Effector memory CD8-positive, alpha-beta T cell (primary cell): ENCODE measurements at regions not wholly inside any gene's neighbourhood (a gene's known extent, or its start where the extent isn't known, plus 50 kb on each side); places are given as distances from the start of the nearest gene placed in this dataset.
"Not testable (repeated sequence)": the region's sequence is repeated elsewhere in the genome, so short reads cannot be mapped to it uniquely, and the experiment has no call there.

ENCODE experiments used
- ATAC-seq: fragments of 150-1000 bp; cut with Tn5 transposase; replicated peaks from 2 replicates; pipeline ENCODE4 v1.10.0; 2021; ENCODE audit warnings: mild to moderate bottlenecking, moderate library complexity
- DNase-seq, 3 experiments: peaks; one replicate each; pipeline ENCODE4 v3.0.0; 2021
- H3K27ac Mint-ChIP-seq, 2 donors: one replicate each; pipeline ENCODE4 v1.8.0; 2022; ENCODE audit warnings: mild to moderate bottlenecking in 2 of 2, mixed read lengths in 2 of 2, moderate library complexity in 2 of 2
- H3K27me3 Mint-ChIP-seq, 2 donors: one replicate each; pipeline ENCODE4 v1.8.0; 2022; ENCODE audit warnings: mixed read lengths in 2 of 2
- H3K36me3 Mint-ChIP-seq: one replicate; pipeline ENCODE4 v1.8.0; 2022; ENCODE audit warnings: mild to moderate bottlenecking, moderate library complexity, mixed read lengths; ENCODE audit not compliant: insufficient read depth
- H3K4me1 Mint-ChIP-seq, 2 donors: one replicate each; pipeline ENCODE4 v1.8.0; 2022; ENCODE audit warnings: low read depth in 2 of 2, mixed read lengths in 2 of 2
- H3K4me3 Mint-ChIP-seq, 2 donors: one replicate each; pipeline ENCODE4 v1.8.0; 2022; ENCODE audit warnings: mild to moderate bottlenecking in 2 of 2, mixed read lengths in 2 of 2, moderate library complexity in 2 of 2
- H3K9me3 Mint-ChIP-seq, 2 donors: one replicate each; pipeline ENCODE4 v1.8.0; 2022; ENCODE audit warnings: mixed read lengths in 2 of 2

DNA sequence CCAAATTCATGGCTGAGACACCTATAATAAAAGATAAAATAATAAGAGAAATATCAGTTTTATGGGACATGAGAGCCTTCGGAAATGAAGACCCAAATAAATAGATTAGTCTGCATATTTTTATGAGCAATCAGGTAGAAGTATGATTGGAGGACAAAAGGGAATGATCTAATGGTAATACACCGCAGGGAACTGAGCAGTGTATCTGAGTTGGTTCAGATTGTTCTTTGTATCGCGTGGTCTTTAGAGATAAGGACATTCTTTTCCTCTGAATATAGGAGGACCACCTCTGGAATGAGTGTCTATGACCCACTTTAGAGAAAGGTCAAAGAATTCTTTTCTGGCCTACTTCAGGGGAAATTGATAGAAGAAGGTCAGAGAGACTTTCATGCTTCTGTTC is 801.8 kb upstream of the CHD1 start:
- not testable (repeated sequence) for H3K9me3 Mint-ChIP-seq, H3K36me3 Mint-ChIP-seq, H3K27ac Mint-ChIP-seq, ATAC-seq, H3K4me1 Mint-ChIP-seq, H3K27me3 Mint-ChIP-seq, H3K4me3 Mint-ChIP-seq, DNase-seq

DNA sequence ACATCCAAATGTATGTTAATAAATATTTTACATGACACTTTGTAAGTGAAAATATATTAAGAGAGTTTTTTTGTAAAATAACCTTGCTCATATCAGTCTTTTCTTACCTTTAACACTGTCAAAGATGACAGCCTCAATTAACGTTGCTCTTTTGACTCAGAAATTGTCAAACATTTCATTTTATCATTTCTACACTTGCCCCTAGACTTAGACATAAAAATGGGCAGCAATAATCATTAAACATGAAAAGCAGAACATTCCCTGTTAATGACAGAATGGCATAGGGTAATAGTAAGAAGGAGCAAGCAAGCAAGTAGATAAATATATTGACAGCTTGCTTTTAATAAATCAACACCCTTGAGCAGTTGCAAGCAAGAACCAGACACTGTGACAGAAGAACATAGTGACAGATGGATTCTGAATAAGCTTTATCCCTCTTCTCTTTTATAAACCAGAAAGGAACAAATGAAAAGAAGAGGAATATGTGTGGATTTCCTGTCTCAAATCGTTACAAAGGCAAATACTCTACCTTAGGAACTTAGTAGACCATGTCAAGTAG is 796.0 kb upstream of the CHD1 start:
- H3K9me3 Mint-ChIP-seq: peaks cover 0 to 2% of the 10 kb centered on the region in 2 donors
- ATAC-seq: no peak
- H3K4me3 Mint-ChIP-seq: no peak overlapping the region
- DNase-seq: no peak
- no peaks in the 10 kb centered on the region for H3K36me3 Mint-ChIP-seq
- no peaks in the 10 kb centered on the region for H3K4me1 Mint-ChIP-seq
- H3K27ac Mint-ChIP-seq: no peak overlapping the region
- H3K27me3 Mint-ChIP-seq: no peaks in the 10 kb centered on the region

DNA sequence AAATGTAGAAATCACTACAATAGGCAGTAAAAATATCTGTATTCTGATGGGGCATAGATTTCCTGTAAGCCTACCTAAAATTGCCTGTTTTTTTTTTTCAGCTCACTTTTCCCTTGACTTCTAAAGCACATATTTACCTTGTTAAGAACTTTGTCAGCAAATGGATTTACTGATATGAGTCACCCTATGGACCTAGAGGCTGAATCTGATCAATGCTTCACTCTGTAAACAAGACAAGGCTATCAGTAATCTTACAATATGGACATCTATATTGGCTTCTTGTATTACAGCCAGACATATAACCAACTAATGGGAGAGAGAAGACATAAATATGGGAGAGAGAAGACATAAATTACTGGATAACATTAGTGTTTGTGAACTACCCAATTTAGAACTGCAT is 792.7 kb upstream of the CHD1 start:
- no peak overlapping the region for H3K4me3 Mint-ChIP-seq
- H3K27me3 Mint-ChIP-seq: no peaks in the 10 kb centered on the region
- H3K4me1 Mint-ChIP-seq: no peaks in the 10 kb centered on the region
- ATAC-seq: no peak
- no peaks in the 10 kb centered on the region for H3K36me3 Mint-ChIP-seq
- peaks cover 0 to 2% of the 10 kb centered on the region in 2 donors for H3K9me3 Mint-ChIP-seq
- H3K27ac Mint-ChIP-seq: no peak overlapping the region
- DNase-seq: no peak

DNA sequence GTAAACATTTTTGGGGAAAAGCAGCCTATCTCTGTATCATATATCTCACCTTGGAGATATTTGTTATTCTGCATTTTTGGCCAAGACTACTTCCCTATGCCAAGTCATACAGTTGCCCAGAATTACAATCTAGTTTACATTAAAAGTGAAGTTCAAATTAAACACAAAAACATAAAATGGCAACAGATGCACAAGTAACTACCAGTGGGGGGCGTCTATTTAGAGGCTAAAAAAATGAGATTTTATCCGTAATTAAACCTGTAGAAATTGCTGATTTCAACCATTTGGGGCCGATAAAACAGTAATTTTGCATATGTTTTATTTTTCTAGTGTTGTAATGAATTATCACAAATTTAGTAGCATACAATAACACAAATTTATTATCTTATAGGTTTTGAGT is 787.1 kb upstream of the CHD1 start:
- Mint-ChIP-seq H3K4me1 (no peaks in the 10 kb centered on the region), H3K27ac (no peak overlapping the region), H3K4me3 (no peak overlapping the region), H3K36me3 (no peaks in the 10 kb centered on the region), H3K27me3 (no peaks in the 10 kb centered on the region), H3K9me3 (peaks cover 6 to 13% of the 10 kb centered on the region in 2 donors)
- DNase-seq (no peak), ATAC-seq (no peak)

DNA sequence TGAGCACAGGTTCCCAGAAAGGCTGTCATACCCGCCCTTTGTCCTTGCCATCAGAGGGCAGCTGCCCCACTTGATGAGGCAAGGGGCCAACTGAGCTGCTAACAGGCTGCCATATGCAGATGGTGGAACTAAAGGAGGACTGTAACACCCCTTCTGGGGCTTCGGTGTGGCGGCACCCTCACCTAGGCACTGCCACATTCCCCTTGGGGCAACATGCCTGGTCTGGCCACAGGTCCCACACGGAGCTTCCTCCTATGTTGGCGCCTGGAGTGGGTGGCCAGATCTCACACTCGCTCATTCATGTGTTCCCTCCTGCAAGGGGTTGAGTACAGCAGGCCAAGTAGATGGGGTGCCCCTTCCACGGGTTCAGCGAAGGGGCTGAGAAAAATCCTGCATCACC is 777.4 kb upstream of the CHD1 start:
- Mint-ChIP-seq H3K27ac (no peak overlapping the region), H3K4me1 (no peaks in the 10 kb centered on the region), H3K9me3 (peaks cover 1 to 5% of the 10 kb centered on the region in 2 donors), H3K4me3 (no peak overlapping the region), H3K36me3 (no peaks in the 10 kb centered on the region), H3K27me3 (no peaks in the 10 kb centered on the region)
- ATAC-seq (no peak), DNase-seq (no peak)

DNA sequence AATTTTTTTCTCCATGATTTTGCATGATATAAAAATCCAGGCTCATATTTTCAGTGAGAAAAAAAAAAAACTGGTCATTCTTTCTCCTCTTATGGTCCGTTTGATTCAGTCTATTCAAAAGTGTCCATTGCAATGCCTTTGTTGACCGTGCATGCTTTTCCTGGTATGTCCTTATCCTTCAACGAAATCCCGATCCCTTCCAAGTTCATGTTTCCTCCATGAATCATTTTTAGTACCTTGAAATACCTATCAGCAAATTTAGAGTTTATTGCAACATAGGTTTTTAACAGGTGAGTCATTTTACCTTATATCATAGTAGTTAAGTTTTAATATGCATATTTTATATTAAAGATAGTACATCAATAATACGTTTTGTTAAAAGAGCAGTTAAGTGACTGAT is 773.8 kb upstream of the CHD1 start:
- no peaks in the 10 kb centered on the region for H3K36me3 Mint-ChIP-seq
- H3K27ac Mint-ChIP-seq: no peak overlapping the region
- H3K4me1 Mint-ChIP-seq: no peaks in the 10 kb centered on the region
- no peak for DNase-seq
- H3K4me3 Mint-ChIP-seq: no peak overlapping the region
- ATAC-seq: no peak
- H3K9me3 Mint-ChIP-seq: peaks cover 0 to 6% of the 10 kb centered on the region in 2 donors
- H3K27me3 Mint-ChIP-seq: no peaks in the 10 kb centered on the region

DNA sequence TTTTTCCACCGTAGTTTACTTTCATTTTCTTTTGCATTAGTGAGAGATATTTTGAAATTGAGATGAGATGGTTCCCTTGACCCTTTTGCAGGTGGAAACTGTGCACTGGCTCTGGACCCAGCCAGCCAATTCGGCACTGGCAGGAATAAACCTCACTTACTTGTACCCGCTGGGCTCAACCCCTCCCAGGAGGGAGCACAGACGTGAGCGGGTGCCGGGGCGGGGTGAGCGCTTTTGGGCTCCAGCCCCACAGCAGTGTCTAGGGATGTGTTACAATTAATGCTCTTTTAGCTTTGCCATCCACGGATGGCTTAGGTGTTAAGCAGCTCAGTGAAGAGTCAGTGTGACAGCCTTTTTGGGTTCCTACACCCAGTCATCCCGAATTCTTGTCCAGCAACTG is 766.1 kb upstream of the CHD1 start:
- Mint-ChIP-seq H3K9me3 (peaks cover 0 to 3% of the 10 kb centered on the region in 2 donors), H3K36me3 (no peaks in the 10 kb centered on the region), H3K27ac (no peak overlapping the region), H3K4me1 (no peaks in the 10 kb centered on the region), H3K27me3 (no peaks in the 10 kb centered on the region), H3K4me3 (no peak overlapping the region)
- DNase-seq (no peak), ATAC-seq (no peak)

DNA sequence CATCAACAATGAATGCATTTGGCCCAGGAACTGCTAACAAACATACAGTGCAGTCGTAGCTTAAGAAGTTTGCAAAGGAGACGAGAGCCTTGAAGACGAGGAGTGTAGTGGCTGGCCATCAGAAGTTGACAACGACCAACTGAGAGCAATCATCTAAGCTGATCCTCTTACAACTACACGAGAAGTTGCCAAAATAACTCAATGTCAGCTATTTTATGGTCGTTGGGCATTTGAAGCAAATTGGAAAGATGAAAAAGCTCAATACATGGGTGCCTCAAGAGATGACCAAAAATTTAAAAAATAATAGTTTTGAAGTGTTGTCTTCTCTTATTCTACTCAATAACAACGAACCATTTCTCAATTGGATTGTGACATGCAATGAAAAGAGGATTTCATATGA is 757.7 kb upstream of the CHD1 start:
- Mint-ChIP-seq H3K4me3 (no peak overlapping the region), H3K27ac (no peak overlapping the region), H3K36me3 (no peaks in the 10 kb centered on the region), H3K27me3 (no peaks in the 10 kb centered on the region), H3K4me1 (no peaks in the 10 kb centered on the region), H3K9me3 (peaks cover 1 to 7% of the 10 kb centered on the region in 2 donors)
- no peak for DNase-seq
- no peak for ATAC-seq

DNA sequence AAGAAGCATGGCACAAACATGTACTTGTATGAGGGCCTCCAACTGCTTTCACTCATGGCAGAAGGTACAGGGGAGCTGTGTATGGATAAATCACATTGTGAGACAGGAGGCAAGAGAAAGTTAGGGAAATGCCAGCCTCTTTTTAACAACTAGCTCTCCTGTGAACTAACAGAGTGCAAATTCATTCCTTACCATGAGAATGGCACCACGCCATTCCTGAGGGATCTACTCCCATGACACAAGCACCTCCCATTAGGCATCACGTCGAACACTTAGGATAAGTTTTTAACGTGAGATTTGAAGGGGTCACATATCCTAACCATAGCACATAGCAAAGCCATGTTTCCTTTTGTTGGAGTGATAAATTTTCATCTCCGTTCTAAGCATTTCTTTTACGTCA is 747.2 kb upstream of the CHD1 start:
- no peaks in the 10 kb centered on the region for H3K36me3 Mint-ChIP-seq

DNA sequence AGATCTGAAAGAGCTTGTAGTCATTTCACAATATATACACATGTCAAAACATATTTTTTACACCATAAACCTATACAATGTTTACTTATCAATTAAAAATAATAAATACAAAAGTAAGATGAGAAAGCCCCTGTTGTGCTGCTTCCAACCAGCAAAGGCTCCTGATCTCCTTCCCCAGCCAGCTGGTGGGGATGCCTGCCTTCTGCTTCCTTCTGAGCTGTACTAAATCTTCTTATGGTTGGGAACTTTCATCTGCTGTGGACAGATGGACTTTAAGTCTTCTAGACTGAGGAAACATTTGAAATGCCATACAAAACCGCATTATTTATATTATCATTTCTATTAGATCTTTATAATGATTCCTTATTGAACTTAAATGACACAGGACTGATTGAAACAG is 745.3 kb upstream of the CHD1 start:
- H3K4me1 Mint-ChIP-seq: no peaks in the 10 kb centered on the region
- no peaks in the 10 kb centered on the region for H3K27me3 Mint-ChIP-seq
- no peak for DNase-seq
- no peak overlapping the region for H3K27ac Mint-ChIP-seq
- H3K36me3 Mint-ChIP-seq: no peaks in the 10 kb centered on the region
- no peak for ATAC-seq
- H3K9me3 Mint-ChIP-seq: no peaks in the 10 kb centered on the region
- no peak overlapping the region for H3K4me3 Mint-ChIP-seq

More for the DNA sequence above, 747.2 kb upstream of the CHD1 start:
- H3K9me3 Mint-ChIP-seq: peaks cover 2 to 6% of the 10 kb centered on the region in 2 donors
- H3K4me3 Mint-ChIP-seq: no peak overlapping the region
- no peak overlapping the region for H3K27ac Mint-ChIP-seq
- no peaks in the 10 kb centered on the region for H3K4me1 Mint-ChIP-seq
- DNase-seq (no peak), ATAC-seq (no peak)
- no peaks in the 10 kb centered on the region for H3K27me3 Mint-ChIP-seq

DNA sequence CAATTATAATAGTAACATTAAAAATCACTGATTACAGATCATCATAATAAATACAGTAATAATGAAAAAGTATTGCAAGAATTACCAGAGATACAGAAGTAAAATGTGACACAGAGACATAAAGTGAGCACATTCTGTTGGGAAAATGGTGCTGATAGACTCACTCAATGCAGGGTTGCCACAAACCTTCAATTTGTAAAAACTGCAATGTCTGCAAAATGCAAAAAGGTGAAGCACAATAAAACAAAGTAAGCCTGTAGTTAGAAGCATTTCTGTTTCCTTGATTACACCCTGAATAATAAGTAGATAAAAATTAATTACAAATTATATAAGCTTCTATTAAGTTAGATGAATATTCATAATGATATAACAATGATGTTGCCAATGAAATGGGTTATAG is 736.2 kb upstream of the CHD1 start:
- DNase-seq (no peak), ATAC-seq (no peak)
- Mint-ChIP-seq H3K27ac (no peak overlapping the region), H3K4me3 (no peak overlapping the region), H3K9me3 (peaks cover 5 to 8% of the 10 kb centered on the region in 2 donors), H3K27me3 (no peaks in the 10 kb centered on the region), H3K4me1 (no peaks in the 10 kb centered on the region), H3K36me3 (no peaks in the 10 kb centered on the region)

DNA sequence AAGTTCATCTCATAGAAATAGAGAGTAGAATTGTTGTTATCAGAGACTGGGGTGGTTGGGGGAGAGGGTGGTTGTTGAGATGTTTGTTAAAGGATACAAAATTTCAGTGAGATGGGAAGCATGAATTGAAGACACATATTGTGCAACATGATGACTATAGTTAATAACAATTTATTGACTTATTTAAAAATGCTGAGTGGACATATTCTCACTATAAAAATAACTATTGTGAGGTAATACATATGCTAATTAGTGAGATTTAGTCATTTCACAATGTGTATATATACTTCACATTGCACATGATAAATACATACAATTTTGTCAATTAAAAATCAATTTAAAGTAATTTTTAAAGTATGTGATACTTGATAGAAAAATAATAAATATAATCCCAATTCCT is 722.5 kb upstream of the CHD1 start:
- ATAC-seq (no peak), DNase-seq (no peak)
- Mint-ChIP-seq H3K27ac (no peak overlapping the region), H3K36me3 (no peaks in the 10 kb centered on the region), H3K4me1 (no peaks in the 10 kb centered on the region), H3K4me3 (no peak overlapping the region), H3K27me3 (no peaks in the 10 kb centered on the region), H3K9me3 (peaks cover 0 to 7% of the 10 kb centered on the region in 2 donors)

DNA sequence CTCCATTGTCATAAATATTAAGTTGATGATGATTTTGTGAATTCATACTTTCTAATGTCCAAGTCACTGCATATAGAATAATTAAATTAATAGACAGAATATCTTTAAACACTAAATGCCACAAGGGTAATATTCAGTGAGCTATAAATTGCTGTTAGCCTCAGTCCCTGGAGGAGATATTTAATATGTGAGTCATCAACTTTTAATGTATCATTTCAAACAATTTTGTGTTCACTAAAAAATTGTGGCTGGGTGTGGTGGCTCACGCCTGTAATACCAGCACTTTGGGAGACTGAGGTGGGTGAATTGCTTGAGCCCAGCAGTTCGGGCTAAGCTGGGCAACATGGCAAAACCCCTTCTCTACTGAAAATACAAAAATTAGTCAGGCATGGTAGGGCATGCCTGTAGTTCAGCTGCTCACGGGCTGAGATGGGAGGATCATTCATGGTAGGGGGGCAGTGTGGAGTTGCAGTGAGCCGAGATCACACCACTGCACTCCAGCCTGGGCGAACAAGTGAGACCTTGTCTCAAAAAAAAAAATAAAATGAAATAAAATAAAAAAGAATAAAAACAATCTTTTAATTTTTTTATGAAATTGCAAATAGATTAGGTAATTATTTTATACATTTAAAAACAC is 717.3 kb upstream of the CHD1 start:
- no peaks in the 10 kb centered on the region for H3K27me3 Mint-ChIP-seq
- no peaks in the 10 kb centered on the region for H3K4me1 Mint-ChIP-seq
- H3K27ac Mint-ChIP-seq: no peak overlapping the region
- H3K9me3 Mint-ChIP-seq: peaks cover 7 to 10% of the 10 kb centered on the region in 2 donors
- H3K36me3 Mint-ChIP-seq: no peaks in the 10 kb centered on the region
- H3K4me3 Mint-ChIP-seq: no peak overlapping the region
- ATAC-seq (no peak), DNase-seq (no peak)

DNA sequence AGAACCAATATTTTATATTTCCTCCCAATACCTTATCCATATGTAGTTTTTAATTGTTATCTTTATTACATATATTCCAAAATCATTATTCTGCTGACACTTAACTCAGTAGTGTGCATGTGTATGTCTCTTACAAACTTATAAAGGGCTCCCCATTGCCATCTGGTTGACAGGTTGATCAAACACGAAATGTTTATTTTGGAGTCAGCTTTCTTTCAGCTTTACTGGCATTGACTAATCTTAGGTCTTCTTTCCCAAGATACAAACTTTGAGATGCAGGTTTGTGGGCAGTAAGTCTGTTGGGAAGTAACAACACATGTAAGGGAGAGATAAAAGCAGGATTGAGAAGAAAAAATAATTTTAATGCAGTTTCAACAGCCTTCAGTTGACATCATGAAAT is 716.0 kb upstream of the CHD1 start:
- no peak for ATAC-seq
- Mint-ChIP-seq H3K27me3 (no peaks in the 10 kb centered on the region), H3K27ac (no peak overlapping the region), H3K4me3 (no peak overlapping the region), H3K9me3 (peaks cover 7 to 10% of the 10 kb centered on the region in 2 donors), H3K36me3 (no peaks in the 10 kb centered on the region), H3K4me1 (no peaks in the 10 kb centered on the region)
- DNase-seq: no peak
